ENCODE measurements at regions not wholly inside any gene's neighbourhood (a gene's known extent, or its start where the extent isn't known, plus 50 kb on each side); places are given as distances from the start of the nearest gene placed in this dataset.

DNA sequence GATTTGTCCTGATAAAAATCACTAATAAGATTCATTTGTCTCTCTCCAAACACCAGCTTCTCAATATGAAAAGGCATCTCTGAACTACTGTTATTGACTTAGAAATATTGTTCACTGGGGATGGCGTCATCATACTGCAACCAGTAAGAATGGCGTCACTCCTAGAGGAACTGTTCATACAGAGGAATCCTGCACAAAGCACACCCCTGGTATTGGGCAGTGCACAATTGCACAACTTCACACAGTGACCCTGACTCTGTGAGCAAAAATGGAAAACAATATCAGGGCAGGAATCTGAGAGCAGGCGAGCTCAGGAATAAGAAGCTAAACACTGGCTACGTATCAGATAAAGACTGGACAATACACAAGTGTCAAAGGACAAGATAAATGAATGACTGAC, 66.7 kb upstream of the PNPLA4 start:
- TF ChIP-seq, protein P1, sequence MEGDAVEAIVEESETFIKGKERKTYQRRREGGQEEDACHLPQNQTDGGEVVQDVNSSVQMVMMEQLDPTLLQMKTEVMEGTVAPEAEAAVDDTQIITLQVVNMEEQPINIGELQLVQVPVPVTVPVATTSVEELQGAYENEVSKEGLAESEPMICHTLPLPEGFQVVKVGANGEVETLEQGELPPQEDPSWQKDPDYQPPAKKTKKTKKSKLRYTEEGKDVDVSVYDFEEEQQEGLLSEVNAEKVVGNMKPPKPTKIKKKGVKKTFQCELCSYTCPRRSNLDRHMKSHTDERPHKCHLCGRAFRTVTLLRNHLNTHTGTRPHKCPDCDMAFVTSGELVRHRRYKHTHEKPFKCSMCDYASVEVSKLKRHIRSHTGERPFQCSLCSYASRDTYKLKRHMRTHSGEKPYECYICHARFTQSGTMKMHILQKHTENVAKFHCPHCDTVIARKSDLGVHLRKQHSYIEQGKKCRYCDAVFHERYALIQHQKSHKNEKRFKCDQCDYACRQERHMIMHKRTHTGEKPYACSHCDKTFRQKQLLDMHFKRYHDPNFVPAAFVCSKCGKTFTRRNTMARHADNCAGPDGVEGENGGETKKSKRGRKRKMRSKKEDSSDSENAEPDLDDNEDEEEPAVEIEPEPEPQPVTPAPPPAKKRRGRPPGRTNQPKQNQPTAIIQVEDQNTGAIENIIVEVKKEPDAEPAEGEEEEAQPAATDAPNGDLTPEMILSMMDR (IDR thresholded peaks at IDR 0.05) = no peak
- no peak for TF ChIP-seq ZFX (IDR thresholded peaks at IDR 0.05; ENCODE audit: borderline replicate concordance)
